Tibial nerve (tissue), 4 donors: ENCODE measurements at regions not wholly inside any gene's neighbourhood (a gene's known extent, or its start where the extent isn't known, plus 50 kb on each side); places are given as distances from the start of the nearest gene placed in this dataset.

Experiments used
- CTCF ChIP-seq, 5 experiments: fragments of 200-600 bp in 3 of 5; fragments of 450-650 bp in 2 of 5; sonication (generic) in 3 of 5; IDR thresholded peaks; one replicate each; pipeline ENCODE4 v1.5.1; 2016 to 2019; ENCODE audit warnings: antibody characterized with exemption in 5 of 5, mild to moderate bottlenecking in 3 of 5, moderate library complexity in 2 of 5
- EP300 ChIP-seq, 2 donors: sonication (generic); formaldehyde crosslinking; IDR thresholded peaks; one replicate each; pipeline ENCODE4 v1.6.1; 2017; ENCODE audit warnings: antibody characterized with exemption in 2 of 2, mild to moderate bottlenecking in 1 of 2

DNA sequence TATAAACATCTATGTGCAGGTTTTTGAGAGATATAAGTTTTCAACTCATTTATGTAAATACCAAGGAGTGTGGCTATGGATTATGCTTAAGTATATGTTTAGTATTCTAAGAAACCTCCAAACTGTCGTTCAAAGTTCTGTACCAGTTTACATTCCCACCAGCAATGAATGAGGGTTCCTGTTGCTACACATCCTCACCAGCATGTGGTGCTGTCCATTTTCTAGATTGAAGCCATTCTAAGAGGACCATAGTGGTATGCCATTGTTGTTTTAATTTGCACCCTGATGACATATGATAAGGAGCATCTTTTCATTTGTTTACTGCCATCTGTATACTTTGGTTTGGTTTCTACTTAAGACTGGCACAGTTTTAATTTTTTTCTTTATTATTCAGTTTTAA, 2097.9 kb downstream of the LRRC4C start:
- no peak for TF ChIP-seq EP300 (IDR thresholded peaks at IDR 0.05)
- TF ChIP-seq CTCF (IDR thresholded peaks at IDR 0.05), result no peak
